Esophagus muscularis mucosa (tissue), 4 donors: ENCODE measurements at regions not wholly inside any gene's neighbourhood (a gene's known extent, or its start where the extent isn't known, plus 50 kb on each side); places are given as distances from the start of the nearest gene placed in this dataset.
"Not testable (repeated sequence)": the region's sequence is repeated elsewhere in the genome, so short reads cannot be mapped to it uniquely, and the experiment has no call there.

Experiments
- DNase-seq: peaks from one replicate; pipeline ENCODE4 v3.0.0-alpha.2; 2017; ENCODE audit errors: extremely low spot score
- H3K27ac ChIP-seq, 4 donors: fragments of 200-600 bp; sonication (generic); replicated peaks in 1 of 4; 1 replicate in 3 of 4; 2 replicates in 1 of 4; pipeline ENCODE4 v1.5.1; 2016 to 2019; ENCODE audit warnings: mild to moderate bottlenecking in 1 of 4
- H3K27me3 ChIP-seq, 4 donors: fragments of 200-600 bp; sonication (generic); one replicate each; pipeline versions ENCODE4 v1.5.1 to v1.6.0; 2016 to 2019
- H3K36me3 ChIP-seq, 4 donors: fragments of 200-600 bp; sonication (generic); one replicate each; pipeline ENCODE4 v1.5.1; 2016 to 2019
- H3K4me1 ChIP-seq, 4 donors: fragments of 200-600 bp; sonication (generic); one replicate each; pipeline ENCODE4 v1.5.1; 2016 to 2019
- H3K4me3 ChIP-seq, 4 donors: fragments of 200-600 bp; sonication (generic); 1 replicate in 2 of 4; 2 replicates in 2 of 4; pipeline ENCODE4 v1.5.1; 2016 to 2019; ENCODE audit warnings: mild to moderate bottlenecking in 4 of 4, moderate library complexity in 1 of 4
- H3K9me3 ChIP-seq, 4 donors: fragments of 200-600 bp; sonication (generic); 1 replicate in 3 of 4; 2 replicates in 1 of 4; pipeline ENCODE4 v1.5.1; 2016 to 2019
- EP300 ChIP-seq: sonication (generic); formaldehyde crosslinking; IDR thresholded peaks from one replicate; pipeline ENCODE4 v1.6.1; 2017; ENCODE audit warnings: antibody characterized with exemption
- POLR2A ChIP-seq: fragments of 450-650 bp; IDR thresholded peaks from one replicate; pipeline ENCODE4 v1.6.1; 2017; ENCODE audit warnings: antibody characterized with exemption, moderate library complexity, mild to moderate bottlenecking, low read depth
- POLR2AphosphoS5 ChIP-seq, 2 donors: sonication (generic); formaldehyde crosslinking; IDR thresholded peaks; one replicate each; pipeline ENCODE4 v1.6.1; 2017; ENCODE audit warnings: antibody characterized with exemption in 2 of 2
- WGBS: methylation state at CpG from one replicate; pipeline ENCODE4 v1.1.5; 2018; 5-methylcytosine and 5-hydroxymethylcytosine counted together
- intact Hi-C: fragments of 100-400 bp; cut with DNase I; formaldehyde crosslinking; loops from one replicate; pipeline ENCODE4 v1.15.1; 2023
- TF ChIP-seq, protein P1 (sequence below), 3 experiments: fragments of 200-600 bp in 2 of 3; fragments of 450-650 bp in 1 of 3; sonication (generic) in 2 of 3; IDR thresholded peaks; one replicate each; pipeline ENCODE4 v1.5.1; 2017 to 2019; ENCODE audit warnings: antibody characterized with exemption in 3 of 3, mild to moderate bottlenecking in 2 of 3, moderate library complexity in 1 of 3

DNA sequence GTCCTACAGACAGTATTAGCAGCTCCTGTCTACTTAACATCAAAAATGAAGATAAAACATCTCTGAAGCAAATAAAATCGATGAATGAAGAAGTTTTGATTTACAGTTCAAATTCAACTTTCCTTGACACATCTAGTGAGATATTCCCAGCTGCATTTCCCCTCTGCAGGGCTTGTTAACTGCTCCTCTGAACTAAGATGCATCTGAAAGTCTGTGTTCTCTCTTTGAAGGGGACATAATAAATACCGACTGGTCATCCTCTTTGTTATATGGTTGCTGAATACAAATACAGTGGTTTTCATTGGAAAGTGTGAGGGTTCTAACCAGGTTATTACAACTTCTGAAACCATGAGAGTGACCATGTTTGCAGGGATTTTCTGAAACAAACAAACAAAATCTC is 266.4 kb upstream of the SLC16A7 start:
- Histone ChIP-seq H3K4me1 (no peaks in the 10 kb centered on the region), H3K36me3 (no peaks in the 10 kb centered on the region), H3K4me3 (no peak overlapping the region), H3K27me3 (no peaks in the 10 kb centered on the region), H3K27ac (no peak overlapping the region), H3K9me3 (no peaks in the 10 kb centered on the region)
- intact Hi-C loops = no loop called here
- TF ChIP-seq, protein P1, sequence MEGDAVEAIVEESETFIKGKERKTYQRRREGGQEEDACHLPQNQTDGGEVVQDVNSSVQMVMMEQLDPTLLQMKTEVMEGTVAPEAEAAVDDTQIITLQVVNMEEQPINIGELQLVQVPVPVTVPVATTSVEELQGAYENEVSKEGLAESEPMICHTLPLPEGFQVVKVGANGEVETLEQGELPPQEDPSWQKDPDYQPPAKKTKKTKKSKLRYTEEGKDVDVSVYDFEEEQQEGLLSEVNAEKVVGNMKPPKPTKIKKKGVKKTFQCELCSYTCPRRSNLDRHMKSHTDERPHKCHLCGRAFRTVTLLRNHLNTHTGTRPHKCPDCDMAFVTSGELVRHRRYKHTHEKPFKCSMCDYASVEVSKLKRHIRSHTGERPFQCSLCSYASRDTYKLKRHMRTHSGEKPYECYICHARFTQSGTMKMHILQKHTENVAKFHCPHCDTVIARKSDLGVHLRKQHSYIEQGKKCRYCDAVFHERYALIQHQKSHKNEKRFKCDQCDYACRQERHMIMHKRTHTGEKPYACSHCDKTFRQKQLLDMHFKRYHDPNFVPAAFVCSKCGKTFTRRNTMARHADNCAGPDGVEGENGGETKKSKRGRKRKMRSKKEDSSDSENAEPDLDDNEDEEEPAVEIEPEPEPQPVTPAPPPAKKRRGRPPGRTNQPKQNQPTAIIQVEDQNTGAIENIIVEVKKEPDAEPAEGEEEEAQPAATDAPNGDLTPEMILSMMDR (IDR thresholded peaks at IDR 0.05) = no peak
- no peak for TF ChIP-seq POLR2A
- TF ChIP-seq POLR2AphosphoS5 (IDR thresholded peaks at IDR 0.05) = no peak
- TF ChIP-seq EP300 = no peak
- 80% methylated on average over 2 of the region's 2 CpGs for WGBS
- no peak for DNase-seq

GRCh38 chr12:59328395-59329075 is 267.3 kb upstream of the SLC16A7 start:
- H3K36me3 ChIP-seq, DNase-seq, intact Hi-C loops, H3K4me1 ChIP-seq, H3K4me3 ChIP-seq, H3K27me3 ChIP-seq, H3K27ac ChIP-seq, H3K9me3 ChIP-seq: not testable (repeated sequence)
- 67% methylated on average over 15 of the region's 15 CpGs for WGBS

GRCh38 chr12:59326457-59326856 is 269.4 kb upstream of the SLC16A7 start:
- H3K4me3 ChIP-seq, intact Hi-C loops, H3K9me3 ChIP-seq, H3K4me1 ChIP-seq, H3K36me3 ChIP-seq, H3K27me3 ChIP-seq, H3K27ac ChIP-seq, DNase-seq: not testable (repeated sequence)
- 75% methylated on average over 9 of the region's 12 CpGs for WGBS

DNA sequence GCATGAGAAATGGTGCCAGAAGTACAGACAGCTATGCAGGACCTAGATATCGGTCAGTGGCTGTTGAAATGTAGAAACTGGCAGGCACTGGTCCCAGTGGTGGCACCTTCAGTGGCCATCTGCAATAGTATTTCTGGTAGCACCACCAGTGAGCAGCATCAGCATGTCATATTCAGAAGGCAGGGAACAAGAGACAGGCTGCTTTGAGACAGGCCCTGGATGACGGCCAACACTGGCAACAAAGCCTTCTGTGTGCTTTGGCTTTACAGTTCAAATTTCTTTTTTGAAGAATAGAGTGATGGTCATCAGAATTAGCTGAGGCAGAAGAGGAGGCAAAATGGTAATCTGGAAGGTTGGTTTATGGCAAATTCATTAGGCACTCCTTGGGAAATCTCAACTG is 273.4 kb upstream of the SLC16A7 start:
- no peak for TF ChIP-seq POLR2AphosphoS5 (IDR thresholded peaks at IDR 0.05)
- no peak for TF ChIP-seq POLR2A
- no peak for TF ChIP-seq EP300
- TF ChIP-seq, protein P1 (IDR thresholded peaks at IDR 0.05) = no peak
- H3K27ac ChIP-seq = no peak overlapping the region
- intact Hi-C loops = no loop called here
- H3K36me3 ChIP-seq = no peaks in the 10 kb centered on the region
- no peaks in the 10 kb centered on the region for H3K9me3 ChIP-seq
- WGBS = 78% methylated on average over 2 of the region's 2 CpGs
- no peaks in the 10 kb centered on the region for H3K27me3 ChIP-seq
- no peaks in the 10 kb centered on the region for H3K4me1 ChIP-seq
- no peak for DNase-seq
- no peak overlapping the region for H3K4me3 ChIP-seq

DNA sequence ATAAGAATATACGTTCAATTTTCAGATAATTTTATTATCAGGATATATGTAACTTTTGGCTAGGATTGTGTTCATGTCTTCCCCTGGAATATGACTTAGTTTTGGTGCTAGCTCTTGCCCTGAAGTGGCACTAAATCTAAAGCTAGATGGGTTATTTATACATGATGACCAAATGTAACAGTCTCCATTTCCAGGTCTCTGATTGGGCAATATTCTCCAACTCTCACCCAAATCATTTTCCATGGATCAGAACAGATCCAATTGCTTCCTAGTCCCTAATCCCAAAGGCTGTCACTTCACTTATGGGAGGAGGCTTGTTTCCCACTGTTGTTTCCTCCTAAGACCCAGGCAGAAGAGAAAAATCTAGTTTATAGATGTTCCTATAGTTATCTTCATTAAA is 274.6 kb upstream of the SLC16A7 start:
- TF ChIP-seq POLR2AphosphoS5 (IDR thresholded peaks at IDR 0.05) = no peak
- TF ChIP-seq, protein P1 (IDR thresholded peaks at IDR 0.05) = no peak
- TF ChIP-seq EP300 = no peak
- TF ChIP-seq POLR2A = no peak
- Histone ChIP-seq H3K4me3 (no peak overlapping the region), H3K27me3 (no peaks in the 10 kb centered on the region), H3K9me3 (no peaks in the 10 kb centered on the region), H3K4me1 (no peaks in the 10 kb centered on the region), H3K36me3 (no peaks in the 10 kb centered on the region), H3K27ac (no peak overlapping the region)
- no peak for DNase-seq
- whole genome bisulfite sequencing = 89% methylated on average over 1 of the region's 1 CpG
- intact Hi-C loops = no loop called here

- intact Hi-C loops = no loop called here
- TF ChIP-seq EP300 (no peak), POLR2A (no peak), POLR2AphosphoS5 (IDR thresholded peaks at IDR 0.05) (no peak)
- TF ChIP-seq, protein P1 (IDR thresholded peaks at IDR 0.05) = no peak
- no peak for DNase-seq
- no peaks in the 10 kb centered on the region for H3K36me3 ChIP-seq
- no peak overlapping the region for H3K27ac ChIP-seq
- no peak overlapping the region for H3K4me3 ChIP-seq
- H3K4me1 ChIP-seq = no peaks in the 10 kb centered on the region
- WGBS = 80% methylated on average over 1 of the region's 1 CpG
- no peaks in the 10 kb centered on the region for H3K27me3 ChIP-seq
- H3K9me3 ChIP-seq = no peaks in the 10 kb centered on the region
Measured at GRCh38 chr12:59320112-59320511, 275.7 kb upstream of the SLC16A7 start.
